ENCODE measurements at regions not wholly inside any gene's neighbourhood (a gene's known extent, or its start where the extent isn't known, plus 50 kb on each side); places are given as distances from the start of the nearest gene placed in this dataset.

DNA sequence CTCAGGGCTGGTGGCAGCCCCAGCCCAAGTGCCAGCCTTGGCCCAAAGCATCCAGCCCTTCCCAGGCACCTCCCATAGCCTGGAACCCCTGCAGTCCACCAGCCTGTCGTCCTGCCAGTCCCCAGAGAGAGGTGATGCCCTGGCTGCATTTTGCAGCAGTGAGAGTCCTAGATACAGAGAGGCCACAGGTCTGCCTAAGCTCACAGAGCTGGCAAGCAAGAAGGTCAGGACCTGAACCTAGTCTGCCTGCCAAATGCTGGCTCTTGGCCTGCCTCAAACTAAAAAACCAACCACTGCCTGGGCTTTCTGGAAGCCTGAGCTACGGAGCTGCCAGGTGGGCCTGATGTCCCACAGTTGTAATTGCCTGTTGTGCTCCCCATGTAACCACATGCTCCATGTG is 164.9 kb downstream of the PHETA1 start:
- TF ChIP-seq, protein P1, sequence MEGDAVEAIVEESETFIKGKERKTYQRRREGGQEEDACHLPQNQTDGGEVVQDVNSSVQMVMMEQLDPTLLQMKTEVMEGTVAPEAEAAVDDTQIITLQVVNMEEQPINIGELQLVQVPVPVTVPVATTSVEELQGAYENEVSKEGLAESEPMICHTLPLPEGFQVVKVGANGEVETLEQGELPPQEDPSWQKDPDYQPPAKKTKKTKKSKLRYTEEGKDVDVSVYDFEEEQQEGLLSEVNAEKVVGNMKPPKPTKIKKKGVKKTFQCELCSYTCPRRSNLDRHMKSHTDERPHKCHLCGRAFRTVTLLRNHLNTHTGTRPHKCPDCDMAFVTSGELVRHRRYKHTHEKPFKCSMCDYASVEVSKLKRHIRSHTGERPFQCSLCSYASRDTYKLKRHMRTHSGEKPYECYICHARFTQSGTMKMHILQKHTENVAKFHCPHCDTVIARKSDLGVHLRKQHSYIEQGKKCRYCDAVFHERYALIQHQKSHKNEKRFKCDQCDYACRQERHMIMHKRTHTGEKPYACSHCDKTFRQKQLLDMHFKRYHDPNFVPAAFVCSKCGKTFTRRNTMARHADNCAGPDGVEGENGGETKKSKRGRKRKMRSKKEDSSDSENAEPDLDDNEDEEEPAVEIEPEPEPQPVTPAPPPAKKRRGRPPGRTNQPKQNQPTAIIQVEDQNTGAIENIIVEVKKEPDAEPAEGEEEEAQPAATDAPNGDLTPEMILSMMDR (conservative IDR thresholded peaks at IDR 0.05; ENCODE audit: control insufficient read depth, insufficient read depth, low read depth, low read length) = no peak
- H3K4me3 ChIP-seq (ENCODE audit: control insufficient read depth, low read depth, low read length) = no peak overlapping the region
- no peak for DNase-seq (ENCODE audit: low read depth)

DNA sequence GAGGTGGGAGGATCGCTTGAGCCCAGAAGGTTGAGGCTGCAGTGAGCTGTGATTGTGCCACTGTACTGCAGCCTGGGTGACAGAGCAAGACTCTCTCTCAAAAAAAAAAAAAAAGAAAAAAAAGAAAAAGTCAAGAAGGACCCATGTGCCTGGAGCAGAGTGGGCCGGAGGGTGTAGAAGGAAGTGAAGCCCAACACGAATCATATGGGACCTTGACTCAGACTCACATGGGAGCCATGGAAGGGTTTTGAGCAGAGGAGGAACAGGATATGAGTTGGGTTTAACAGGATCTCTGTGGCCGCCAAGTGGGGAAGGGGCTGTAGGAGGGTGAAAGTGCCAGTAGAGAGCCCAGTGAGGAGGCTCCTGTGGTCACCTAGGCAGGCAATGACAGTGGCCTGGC is 165.4 kb downstream of the PHETA1 start:
- TF ChIP-seq, protein P1 (conservative IDR thresholded peaks at IDR 0.05; ENCODE audit: control insufficient read depth, insufficient read depth, low read depth, low read length) = no peak

DNA sequence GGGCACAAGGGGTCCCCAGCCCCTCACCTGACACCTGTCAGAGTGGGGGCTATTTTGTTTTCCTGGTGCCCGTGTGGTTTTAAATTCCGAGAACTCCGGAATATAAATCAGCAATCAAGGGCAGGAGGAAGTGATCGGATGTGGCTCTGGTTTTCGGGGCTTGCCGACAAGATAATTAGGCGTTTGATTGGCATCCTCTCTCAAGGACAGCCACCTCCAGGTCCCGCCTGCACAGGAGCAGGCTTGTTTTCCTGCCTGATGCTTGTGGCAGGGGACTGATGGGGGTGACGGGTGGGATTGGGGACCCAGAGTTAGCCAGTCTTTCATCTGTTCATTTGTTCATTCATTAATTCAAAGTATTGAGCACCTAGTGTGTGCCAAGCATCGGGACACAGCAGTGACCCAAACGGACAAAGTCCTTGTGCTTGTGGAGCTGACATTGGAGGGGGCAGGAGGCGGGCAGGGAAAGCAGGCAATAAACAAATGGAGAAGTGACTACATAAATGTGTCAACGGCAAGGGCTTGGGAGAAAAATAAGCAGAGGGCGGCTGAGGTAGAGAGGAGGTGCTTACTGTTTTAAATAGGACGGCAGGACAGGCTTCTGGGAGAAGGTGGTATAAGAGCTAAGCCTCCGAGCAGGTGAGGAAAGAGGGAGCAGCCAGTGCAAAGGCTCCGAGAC is 166.5 kb downstream of the PHETA1 start:
- DNase-seq (ENCODE audit: low read depth) = no peak
- H3K4me3 ChIP-seq (ENCODE audit: control insufficient read depth, low read depth, low read length) = no peak overlapping the region
- TF ChIP-seq, protein P1 (conservative IDR thresholded peaks at IDR 0.05; ENCODE audit: control insufficient read depth, insufficient read depth, low read depth, low read length) = no peak

More for the DNA sequence above, 165.4 kb downstream of the PHETA1 start:
- DNase-seq (ENCODE audit: low read depth) = no peak
- no peak overlapping the region for H3K4me3 ChIP-seq (ENCODE audit: control insufficient read depth, low read depth, low read length)

DNA sequence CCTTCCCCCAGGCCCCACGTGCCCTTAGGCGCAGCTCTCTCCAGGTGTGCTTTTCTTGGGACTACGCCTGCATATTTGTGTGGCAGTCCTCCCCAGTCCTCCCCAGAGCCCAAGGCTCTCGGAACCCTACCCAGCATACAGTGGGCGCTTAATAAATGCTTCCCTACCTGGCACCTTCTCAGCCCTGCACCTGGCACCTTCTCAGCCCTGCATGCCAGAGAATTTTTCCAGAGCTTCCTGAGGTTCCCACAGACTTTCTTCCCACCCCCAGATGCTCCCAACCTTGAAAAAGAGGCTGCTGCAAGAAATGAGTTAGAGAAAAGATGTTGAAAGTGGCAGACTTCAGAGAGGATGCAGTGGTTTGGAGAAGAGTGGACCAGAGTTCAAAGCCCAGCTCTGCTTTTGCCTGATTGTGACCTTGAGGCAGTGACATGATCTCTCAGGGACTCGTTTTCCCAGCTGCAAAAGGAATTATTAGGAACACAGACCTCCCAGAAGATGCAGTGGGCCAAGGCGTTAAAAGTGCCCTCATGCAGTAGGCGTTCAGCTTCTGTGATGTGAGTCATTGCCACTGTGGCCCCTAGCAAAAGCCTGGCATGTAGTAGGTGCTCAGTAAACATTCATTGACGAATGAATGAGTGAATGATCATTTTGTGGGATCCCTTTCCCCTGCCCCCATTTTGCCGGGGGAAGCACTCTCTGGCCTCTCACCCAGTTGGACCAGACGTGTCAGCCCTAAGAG is 167.2 kb downstream of the PHETA1 start:
- TF ChIP-seq, protein P1 (conservative IDR thresholded peaks at IDR 0.05; ENCODE audit: control insufficient read depth, insufficient read depth, low read depth, low read length) = no peak
- no peak for DNase-seq (ENCODE audit: low read depth)
- no peak overlapping the region for H3K4me3 ChIP-seq (ENCODE audit: control insufficient read depth, low read depth, low read length)

DNA sequence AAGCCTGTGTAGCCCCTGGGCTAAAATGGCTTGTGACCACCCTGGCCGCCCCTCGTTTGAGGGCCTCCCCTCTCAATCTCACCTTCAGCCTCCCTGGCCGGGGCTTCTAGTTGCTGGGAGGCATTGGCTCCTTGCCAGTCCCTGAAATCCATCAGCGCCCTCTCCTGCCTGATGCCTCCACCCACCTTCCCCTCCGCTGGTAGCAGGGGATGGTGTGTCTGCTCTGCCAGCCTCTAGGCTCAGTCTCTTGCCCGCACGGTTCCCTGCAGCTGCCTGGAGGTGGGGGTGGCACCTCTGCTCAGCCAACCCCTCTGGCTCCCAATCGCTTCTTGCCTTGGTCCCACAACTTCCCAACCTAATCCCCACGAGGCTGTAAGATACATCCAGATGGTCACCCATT is 167.9 kb downstream of the PHETA1 start:
- TF ChIP-seq, protein P1 (conservative IDR thresholded peaks at IDR 0.05; ENCODE audit: control insufficient read depth, insufficient read depth, low read depth, low read length) = no peak
- DNase-seq (ENCODE audit: low read depth) = no peak
- no peak overlapping the region for H3K4me3 ChIP-seq (ENCODE audit: control insufficient read depth, low read depth, low read length)

DNA sequence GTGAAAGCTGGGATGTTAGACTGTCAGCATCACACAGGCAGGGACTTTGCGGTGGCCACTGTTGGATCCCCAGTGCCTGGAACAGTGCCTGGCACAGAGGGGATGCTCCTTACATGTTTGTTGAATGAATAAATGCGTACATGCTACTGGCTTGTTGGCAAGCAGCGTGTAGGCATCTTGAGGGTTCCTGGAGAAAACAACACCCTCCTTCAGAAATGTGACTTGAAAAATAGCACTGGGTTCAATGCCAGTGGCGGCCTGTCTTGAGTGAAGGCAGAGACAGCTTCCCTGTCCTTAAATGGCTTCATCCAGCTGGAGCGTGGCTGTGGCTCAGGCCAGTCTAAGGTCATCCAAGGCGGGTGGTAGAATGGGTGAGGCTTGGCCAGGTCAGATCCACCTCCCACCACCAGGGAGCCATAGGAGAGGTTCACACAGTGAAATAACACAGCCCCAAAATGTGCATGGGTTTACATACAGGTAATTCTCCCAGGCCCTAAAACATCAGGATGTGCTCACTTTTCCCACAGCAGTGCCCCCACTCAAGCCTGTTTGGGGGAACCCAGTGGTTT is 171.4 kb downstream of the PHETA1 start:
- TF ChIP-seq, protein P1 (conservative IDR thresholded peaks at IDR 0.05; ENCODE audit: control insufficient read depth, insufficient read depth, low read depth, low read length) = no peak
- no peak for DNase-seq (ENCODE audit: low read depth)
- H3K4me3 ChIP-seq (ENCODE audit: control insufficient read depth, low read depth, low read length) = no peak overlapping the region
